Cardiac fibroblast (primary cell): ENCODE measurements at regions not wholly inside any gene's neighbourhood (a gene's known extent, or its start where the extent isn't known, plus 50 kb on each side); places are given as distances from the start of the nearest gene placed in this dataset.
A peak's percentile ranks its signal among the peaks of the same experiment; 100 is the strongest.

Source experiments
- DNase-seq, 2 donors: peaks; one replicate each; pipeline versions ENCODE4 v3.0.0 to v3.0.0-alpha.2; 2010; ENCODE audit warnings: low read depth in 2 of 2
- H3K4me3 ChIP-seq, 2 donors: replicated peaks in 1 of 2; 1 replicate in 1 of 2; 2 replicates in 1 of 2; pipeline ENCODE4 v1.5.1; 2011; ENCODE audit warnings: low read depth in 2 of 2, low read length in 2 of 2, mild to moderate bottlenecking in 2 of 2, moderate library complexity in 1 of 2
- CTCF ChIP-seq: IDR thresholded peaks from one replicate; pipeline ENCODE4 v1.5.1; 2011; ENCODE audit warnings: low read depth, mild to moderate bottlenecking, low read length, inconsistent platforms

GRCh38 chr18:55105873-55106272 lies 146.6 kb upstream of the CCDC68 start:
- no peak for DNase-seq
- TF ChIP-seq CTCF = no peak
- H3K4me3 ChIP-seq = no peak overlapping the region

GRCh38 chr18:55102958-55103456 lies 143.7 kb upstream of the CCDC68 start:
- DNase-seq = no peak
- TF ChIP-seq CTCF = no peak
- no peak overlapping the region for H3K4me3 ChIP-seq

- no peak overlapping the region for H3K4me3 ChIP-seq
- no peak for DNase-seq
- TF ChIP-seq CTCF = no peak
Measured at GRCh38 chr18:55102501-55102900, 143.2 kb upstream of the CCDC68 start.

- no peak for DNase-seq
- no peak for TF ChIP-seq CTCF
- no peak overlapping the region for H3K4me3 ChIP-seq
Measured at GRCh38 chr18:55101458-55101824, 142.2 kb upstream of the CCDC68 start.

- DNase-seq = peak; percentile 37 to 65
- no peak for TF ChIP-seq CTCF
- H3K4me3 ChIP-seq = no peak overlapping the region
Measured at GRCh38 chr18:55100817-55101457, 141.7 kb upstream of the CCDC68 start.

- DNase-seq = peak; percentile 30 to 40
- H3K4me3 ChIP-seq = no peak overlapping the region
- no peak for TF ChIP-seq CTCF
Measured at GRCh38 chr18:55097456-55098170, 138.4 kb upstream of the CCDC68 start.
